HCT116 (cell line): ENCODE measurements at regions not wholly inside any gene's neighbourhood (a gene's known extent, or its start where the extent isn't known, plus 50 kb on each side); places are given as distances from the start of the nearest gene placed in this dataset.
A peak's percentile ranks its signal among the peaks of the same experiment; 100 is the strongest.

Source experiments
- ATAC-seq: fragments of 200-7000 bp; cut with Tn5 transposase; 2 replicates; pipeline ENCODE4 v1.9.1; 2020; ENCODE audit warnings: mild to moderate bottlenecking, moderate library complexity
- BruUV-seq: library from RNA; stranded (reverse); fragments of 400-500 nt; replicated peaks from 2 replicates; lab custom pipeline; 2021; lab: Mats Ljungman, UMichigan
- CTCF ChIA-PET: fragments of 300-600 bp; sonication (Branson Sonifier 250); formaldehyde crosslinking; loops from one replicate; lab custom pipeline; 2021; ENCODE audit warnings: antibody characterized with exemption; lab: Charles Lee
- POLR2A ChIA-PET: fragments of 300-600, 350-600 bp; sonication (Branson Sonifier 250); formaldehyde crosslinking; loops from one replicate; lab custom pipeline; 2021; ENCODE audit warnings: antibody characterized with exemption; lab: Charles Lee
- RAD21 ChIA-PET, 2 experiments: fragments of 300-600 bp; sonication (Branson Sonifier 250); formaldehyde crosslinking; loops; one replicate each; lab custom pipeline; 2023; ENCODE audit warnings: low total read pairs in 2 of 2; ENCODE audit not compliant: uncharacterized antibody in 2 of 2, unreplicated experiment in 2 of 2, low non-redundant PET in 1 of 2; lab: Charles Lee
- DNase-seq: peaks from one replicate; pipeline ENCODE4 v3.0.0-alpha.2; 2010; ENCODE audit warnings: low read depth, low spot score
- H2AFZ ChIP-seq: fragments of 200-600 bp; shearing (Covaris generic), sonication (generic); 2 replicates; pipeline ENCODE4 v1.6.1; 2017; ENCODE audit warnings: low read depth, mixed run types, mixed read lengths, antibody characterized with exemption, low read length; ENCODE audit not compliant: poor library complexity, severe bottlenecking
- H3K27ac ChIP-seq: 2 replicates; pipeline ENCODE4 v1.5.1; 2012; ENCODE audit warnings: low read depth, low read length
- H3K27me3 ChIP-seq: fragments of 200-600 bp; sonication (generic); 2 replicates; pipeline ENCODE4 v1.6.1; 2016; ENCODE audit warnings: mixed run types, low read length, mixed read lengths; ENCODE audit not compliant: insufficient read depth
- H3K36me3 ChIP-seq, 2 experiments: fragments of 200-500 bp in 1 of 2; fragments of 200-600 bp in 1 of 2; sonication (Bioruptor generic) in 1 of 2; sonication (generic) in 1 of 2; 2 replicates each; pipeline versions ENCODE4 v1.5.1 to v1.6.1; 2014 to 2016; ENCODE audit warnings: low read length in 2 of 2, inconsistent platforms in 1 of 2, mixed read lengths in 1 of 2, mixed run types in 1 of 2; ENCODE audit not compliant: insufficient read depth in 2 of 2, control insufficient read depth in 1 of 2
- H3K4me1 ChIP-seq, 2 experiments: fragments of 200-600 bp in 1 of 2; sonication (generic) in 1 of 2; 2 replicates each; pipeline versions ENCODE4 v1.5.1 to v1.6.1; 2012 to 2017; ENCODE audit warnings: low read length in 2 of 2, inconsistent platforms in 1 of 2, mild to moderate bottlenecking in 1 of 2, mixed read lengths in 1 of 2, mixed run types in 1 of 2, moderate library complexity in 1 of 2; ENCODE audit not compliant: insufficient read depth in 2 of 2, control insufficient read depth in 1 of 2
- H3K4me2 ChIP-seq: fragments of 200-600 bp; sonication (generic); 2 replicates; pipeline ENCODE4 v1.6.1; 2017; ENCODE audit warnings: mixed run types, low read length, mixed read lengths
- H3K4me3 ChIP-seq, 2 experiments: fragments of 200-600 bp in 1 of 2; sonication (generic) in 1 of 2; replicated peaks in 1 of 2; 2 replicates each; pipeline ENCODE4 v1.5.1; 2011 to 2016; ENCODE audit warnings: low read length in 2 of 2, control low read depth in 1 of 2, low read depth in 1 of 2, mild to moderate bottlenecking in 1 of 2, mixed read lengths in 1 of 2, mixed run types in 1 of 2
- H3K79me2 ChIP-seq: fragments of 200-600 bp; sonication (generic); 2 replicates; pipeline ENCODE4 v1.6.1; 2017; ENCODE audit warnings: mild to moderate bottlenecking, mixed run types, low read length, moderate library complexity, mixed read lengths; ENCODE audit not compliant: insufficient read depth
- H3K9ac ChIP-seq: fragments of 200-600 bp; sonication (generic); 2 replicates; pipeline ENCODE4 v1.6.1; 2016; ENCODE audit warnings: low read length, mixed read lengths
- H3K9me2 ChIP-seq: fragments of 200-600 bp; sonication (generic), shearing (Covaris generic); 2 replicates; pipeline ENCODE4 v1.6.1; 2017; ENCODE audit warnings: mixed run types, mild to moderate bottlenecking, moderate library complexity; ENCODE audit not compliant: insufficient read depth
- H3K9me3 ChIP-seq, 2 experiments: fragments of 200-500 bp in 1 of 2; fragments of 200-600 bp in 1 of 2; sonication (Bioruptor generic) in 1 of 2; sonication (generic) in 1 of 2; 2 replicates each; pipeline ENCODE4 v1.6.1; 2014 to 2017; ENCODE audit warnings: low read length in 2 of 2, mixed read lengths in 2 of 2, inconsistent platforms in 1 of 2, low read depth in 1 of 2, mild to moderate bottlenecking in 1 of 2, mixed run types in 1 of 2, moderate library complexity in 1 of 2; ENCODE audit not compliant: control insufficient read depth in 1 of 2, insufficient read depth in 1 of 2
- H4K20me1 ChIP-seq: fragments of 200-600 bp; sonication (generic), shearing (Covaris generic); 2 replicates; pipeline ENCODE4 v1.6.1; 2017; ENCODE audit warnings: mixed run types, mild to moderate bottlenecking, moderate library complexity; ENCODE audit not compliant: insufficient read depth
- CEBPB ChIP-seq: IDR thresholded peaks from 2 replicates; pipeline ENCODE4 v1.6.1; 2012; ENCODE audit warnings: low read depth
- CTCF ChIP-seq, 3 experiments: fragments of 200-600 bp in 1 of 3; sonication (generic) in 1 of 3; IDR thresholded peaks in 2 of 3; conservative IDR thresholded peaks in 1 of 3; 2 replicates each; pipeline ENCODE4 v1.5.1; 2012 to 2017; ENCODE audit warnings: low read depth in 2 of 3, low read length in 2 of 3, antibody characterized with exemption in 1 of 3, borderline replicate concordance in 1 of 3, control low read depth in 1 of 3, mild to moderate bottlenecking in 1 of 3, mixed read lengths in 1 of 3, mixed run types in 1 of 3, moderate library complexity in 1 of 3; ENCODE audit not compliant: insufficient read depth in 1 of 3
- EGR1 ChIP-seq: IDR thresholded peaks from 2 replicates; pipeline ENCODE4 v1.6.1; 2012; ENCODE audit warnings: low read depth
- ELF1 ChIP-seq: IDR thresholded peaks from 2 replicates; pipeline ENCODE4 v1.6.1; 2012; ENCODE audit warnings: low read depth, borderline replicate concordance
- JUND ChIP-seq: IDR thresholded peaks from 2 replicates; pipeline ENCODE4 v1.6.1; 2012
- MAX ChIP-seq: IDR thresholded peaks from 2 replicates; pipeline ENCODE4 v1.6.1; 2012
- POLR2A ChIP-seq: IDR thresholded peaks from 2 replicates; pipeline ENCODE4 v1.7.0; 2011; ENCODE audit warnings: borderline replicate concordance; ENCODE audit not compliant: insufficient read depth, insufficient read length; ENCODE audit errors: extremely low read depth
- POLR2AphosphoS5 ChIP-seq: IDR thresholded peaks from 2 replicates; pipeline ENCODE4 v1.6.1; 2011; ENCODE audit warnings: mild to moderate bottlenecking, low read depth, low read length, moderate library complexity
- SIN3A ChIP-seq: IDR thresholded peaks from 2 replicates; pipeline ENCODE4 v1.6.1; 2012; ENCODE audit warnings: low read depth
- SP1 ChIP-seq: IDR thresholded peaks from 2 replicates; pipeline ENCODE4 v1.6.1; 2012; ENCODE audit warnings: low read depth
- SRF ChIP-seq: IDR thresholded peaks from 2 replicates; pipeline ENCODE4 v1.6.1; 2012; ENCODE audit warnings: low read depth
- TCF7L2 ChIP-seq: IDR thresholded peaks from 2 replicates; pipeline ENCODE4 v1.7.0; 2011; ENCODE audit warnings: borderline replicate concordance, inconsistent platforms; ENCODE audit not compliant: insufficient read depth, insufficient read length; ENCODE audit errors: extremely low read depth
- YY1 ChIP-seq: IDR thresholded peaks from 2 replicates; pipeline ENCODE4 v1.6.1; 2011; ENCODE audit warnings: low read length, low read depth, moderate library complexity, mild to moderate bottlenecking; ENCODE audit not compliant: insufficient replicate concordance; ENCODE audit errors: extremely low read depth
- ZBTB33 ChIP-seq: IDR thresholded peaks from 2 replicates; pipeline ENCODE4 v1.6.1; 2011; ENCODE audit warnings: mild to moderate bottlenecking, low read length, moderate library complexity; ENCODE audit not compliant: insufficient replicate concordance; ENCODE audit errors: extremely low read depth
- intact Hi-C: fragments of 100-400 bp; cut with micrococcal nuclease; formaldehyde crosslinking; loops from 2 replicates; pipeline ENCODE4 v1.10.0; 2022

GRCh38 chr5:91266184-91266705 lies 116.9 kb downstream of the ARRDC3 start (continued):
- peak in 1 of 3 experiments; percentile 27; a peak in 1 of 6 replicates for TF ChIP-seq CTCF (IDR thresholded peaks at IDR 0.05 in 2 of 3, conservative IDR thresholded peaks at IDR 0.05 in 1 of 3; ENCODE audit: borderline replicate concordance in 1 of 3, insufficient read depth in 1 of 3, low read depth in 2 of 3, low read length in 2 of 3)

- ChIA-PET CTCF (interaction anchor here (0.8 kb wide), 1 partner anchor 9 kb away, joined by 5 read pairs; no protein-coding TSS in a partner anchor), RAD21 (no interaction called here), POLR2A (no interaction called here)
- Histone ChIP-seq H3K79me2 (no peaks in the 10 kb centered on the region), H3K4me1 (peaks cover 20 to 37% of the 10 kb centered on the region in 2 experiments), H2AFZ (peak overlapping the region; percentile 81), H3K9me2 (no peaks in the 10 kb centered on the region), H3K9me3 (no peaks in the 10 kb centered on the region), H3K36me3 (no peaks in the 10 kb centered on the region), H3K27ac (no peak overlapping the region), H4K20me1 (no peaks in the 10 kb centered on the region), H3K9ac (no peak overlapping the region), H3K4me2 (no peak overlapping the region), H3K27me3 (no peaks in the 10 kb centered on the region), H3K4me3 (no peak overlapping the region)
- DNase-seq (no peak), ATAC-seq (no peak)
- BruUV-seq = no TSS peak
- no peak for TF ChIP-seq CEBPB
- intact Hi-C loops = no loop called here
Measured at GRCh38 chr5:91264311-91265051, 118.6 kb downstream of the ARRDC3 start.

- CTCF ChIA-PET = no interaction called here
- no peaks in the 10 kb centered on the region for H3K9me2 ChIP-seq
- BruUV-seq = no TSS peak
- intact Hi-C loops = no loop called here
- ATAC-seq (no peak), DNase-seq (no peak)
- TF ChIP-seq SRF = no peak
- TF ChIP-seq TCF7L2 = no peak
- no peak for TF ChIP-seq SIN3A
- no peak for TF ChIP-seq YY1
- TF ChIP-seq MAX = no peak
- TF ChIP-seq JUND = no peak
- no peak for TF ChIP-seq POLR2A
- no peak for TF ChIP-seq EGR1
- TF ChIP-seq ELF1 = no peak
- no peak for TF ChIP-seq POLR2AphosphoS5
- no peak for TF ChIP-seq ZBTB33
- no peak for TF ChIP-seq SP1
- H4K20me1 ChIP-seq = no peaks in the 10 kb centered on the region
- H3K9ac ChIP-seq = no peak overlapping the region
- H2AFZ ChIP-seq = peak overlapping the region; percentile 81
- RAD21 ChIA-PET = no interaction called here
- H3K4me2 ChIP-seq = no peak overlapping the region
- H3K4me1 ChIP-seq = peaks cover 20 to 37% of the 10 kb centered on the region in 2 experiments
- POLR2A ChIA-PET = no interaction called here
- H3K27ac ChIP-seq = no peak overlapping the region
- H3K79me2 ChIP-seq = no peaks in the 10 kb centered on the region
- H3K4me3 ChIP-seq = no peak overlapping the region
- no peaks in the 10 kb centered on the region for H3K36me3 ChIP-seq
- no peaks in the 10 kb centered on the region for H3K9me3 ChIP-seq
- no peaks in the 10 kb centered on the region for H3K27me3 ChIP-seq
Measured at GRCh38 chr5:91263898-91264297, 119.2 kb downstream of the ARRDC3 start.
